Testis (tissue), 2 donors: ENCODE measurements at regions not wholly inside any gene's neighbourhood (a gene's known extent, or its start where the extent isn't known, plus 50 kb on each side); places are given as distances from the start of the nearest gene placed in this dataset.

Experiments
- DNase-seq: peaks from one replicate; pipeline ENCODE4 v3.0.0-alpha.2; 2019
- H3K27ac ChIP-seq, 2 donors: fragments of 200-600 bp; sonication (generic); one replicate each; pipeline ENCODE4 v1.5.1; 2019
- H3K27me3 ChIP-seq: fragments of 200-600 bp; sonication (generic); one replicate; pipeline ENCODE4 v1.5.1; 2019
- H3K36me3 ChIP-seq: fragments of 200-600 bp; sonication (generic); one replicate; pipeline ENCODE4 v1.5.1; 2017; ENCODE audit warnings: low read depth; ENCODE audit errors: missing control alignments
- H3K4me1 ChIP-seq: fragments of 200-600 bp; sonication (generic); one replicate; pipeline ENCODE4 v1.5.1; 2019
- H3K4me3 ChIP-seq, 2 donors: fragments of 200-600 bp; sonication (generic); one replicate each; pipeline ENCODE4 v1.5.1; 2017 to 2019
- H3K9me3 ChIP-seq: fragments of 200-600 bp; sonication (generic); one replicate; pipeline ENCODE4 v1.5.1; 2017
- POLR2A ChIP-seq: fragments of 450-650 bp; IDR thresholded peaks from one replicate; pipeline ENCODE4 v1.6.1; 2017; ENCODE audit warnings: antibody characterized with exemption, mild to moderate bottlenecking, moderate library complexity
- WGBS, 2 donors: methylation state at CpG; one replicate each; pipeline ENCODE4 v1.1.5; 2018; 5-methylcytosine and 5-hydroxymethylcytosine counted together
- intact Hi-C: fragments of 100-400 bp; cut with DNase I; formaldehyde crosslinking; loops from one replicate; pipeline ENCODE4 v1.15.1; 2023; ENCODE audit warnings: low total_unique reads
- TF ChIP-seq, protein P1 (sequence below), 3 experiments: fragments of 450-650 bp in 2 of 3; fragments of 200-600 bp in 1 of 3; sonication (generic) in 1 of 3; IDR thresholded peaks; one replicate each; pipeline ENCODE4 v1.5.1; 2016 to 2019; ENCODE audit warnings: antibody characterized with exemption in 3 of 3, mild to moderate bottlenecking in 2 of 3, moderate library complexity in 1 of 3

DNA sequence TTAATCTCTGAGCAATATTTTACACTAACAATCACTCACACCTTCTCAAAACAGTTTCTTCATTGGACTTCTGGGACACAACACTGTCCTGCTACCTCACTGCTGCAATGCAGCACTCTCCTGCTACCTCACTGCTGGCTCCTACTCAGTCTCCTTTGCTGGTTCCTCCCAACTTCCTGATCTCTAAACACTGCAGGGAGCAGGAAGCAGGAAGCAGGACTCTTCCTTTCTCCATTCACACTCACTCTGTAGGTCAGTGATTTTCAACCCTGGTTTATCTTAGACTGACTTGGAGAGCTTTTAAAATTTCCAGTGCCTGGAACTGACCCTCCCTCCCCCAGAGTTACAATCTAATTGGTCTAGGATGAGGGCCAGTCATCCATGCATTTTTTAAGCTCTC lies 243.4 kb upstream of the RBBP8 start:
- Histone ChIP-seq H3K27ac (no peak overlapping the region), H3K9me3 (no peaks in the 10 kb centered on the region), H3K36me3 (no peaks in the 10 kb centered on the region), H3K4me1 (no peaks in the 10 kb centered on the region), H3K4me3 (no peak overlapping the region), H3K27me3 (no peaks in the 10 kb centered on the region)
- intact Hi-C loops, result no loop called here
- TF ChIP-seq POLR2A, result no peak
- TF ChIP-seq, protein P1, sequence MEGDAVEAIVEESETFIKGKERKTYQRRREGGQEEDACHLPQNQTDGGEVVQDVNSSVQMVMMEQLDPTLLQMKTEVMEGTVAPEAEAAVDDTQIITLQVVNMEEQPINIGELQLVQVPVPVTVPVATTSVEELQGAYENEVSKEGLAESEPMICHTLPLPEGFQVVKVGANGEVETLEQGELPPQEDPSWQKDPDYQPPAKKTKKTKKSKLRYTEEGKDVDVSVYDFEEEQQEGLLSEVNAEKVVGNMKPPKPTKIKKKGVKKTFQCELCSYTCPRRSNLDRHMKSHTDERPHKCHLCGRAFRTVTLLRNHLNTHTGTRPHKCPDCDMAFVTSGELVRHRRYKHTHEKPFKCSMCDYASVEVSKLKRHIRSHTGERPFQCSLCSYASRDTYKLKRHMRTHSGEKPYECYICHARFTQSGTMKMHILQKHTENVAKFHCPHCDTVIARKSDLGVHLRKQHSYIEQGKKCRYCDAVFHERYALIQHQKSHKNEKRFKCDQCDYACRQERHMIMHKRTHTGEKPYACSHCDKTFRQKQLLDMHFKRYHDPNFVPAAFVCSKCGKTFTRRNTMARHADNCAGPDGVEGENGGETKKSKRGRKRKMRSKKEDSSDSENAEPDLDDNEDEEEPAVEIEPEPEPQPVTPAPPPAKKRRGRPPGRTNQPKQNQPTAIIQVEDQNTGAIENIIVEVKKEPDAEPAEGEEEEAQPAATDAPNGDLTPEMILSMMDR (IDR thresholded peaks at IDR 0.05), result no peak
- no peak for DNase-seq

GRCh38 chr18:22690556-22690955 lies 242.6 kb upstream of the RBBP8 start:
- H3K27me3 ChIP-seq, result no peaks in the 10 kb centered on the region
- H3K36me3 ChIP-seq, result no peaks in the 10 kb centered on the region
- 92 to 94% methylated on average over 1 of the region's 1 CpG for WGBS, 2 donors
- TF ChIP-seq, protein P1 (IDR thresholded peaks at IDR 0.05), result no peak
- no peak for TF ChIP-seq POLR2A
- no peaks in the 10 kb centered on the region for H3K4me1 ChIP-seq
- H3K27ac ChIP-seq, result no peak overlapping the region
- H3K4me3 ChIP-seq, result no peak overlapping the region
- no peak for DNase-seq
- intact Hi-C loops, result no loop called here
- H3K9me3 ChIP-seq, result no peaks in the 10 kb centered on the region

DNA sequence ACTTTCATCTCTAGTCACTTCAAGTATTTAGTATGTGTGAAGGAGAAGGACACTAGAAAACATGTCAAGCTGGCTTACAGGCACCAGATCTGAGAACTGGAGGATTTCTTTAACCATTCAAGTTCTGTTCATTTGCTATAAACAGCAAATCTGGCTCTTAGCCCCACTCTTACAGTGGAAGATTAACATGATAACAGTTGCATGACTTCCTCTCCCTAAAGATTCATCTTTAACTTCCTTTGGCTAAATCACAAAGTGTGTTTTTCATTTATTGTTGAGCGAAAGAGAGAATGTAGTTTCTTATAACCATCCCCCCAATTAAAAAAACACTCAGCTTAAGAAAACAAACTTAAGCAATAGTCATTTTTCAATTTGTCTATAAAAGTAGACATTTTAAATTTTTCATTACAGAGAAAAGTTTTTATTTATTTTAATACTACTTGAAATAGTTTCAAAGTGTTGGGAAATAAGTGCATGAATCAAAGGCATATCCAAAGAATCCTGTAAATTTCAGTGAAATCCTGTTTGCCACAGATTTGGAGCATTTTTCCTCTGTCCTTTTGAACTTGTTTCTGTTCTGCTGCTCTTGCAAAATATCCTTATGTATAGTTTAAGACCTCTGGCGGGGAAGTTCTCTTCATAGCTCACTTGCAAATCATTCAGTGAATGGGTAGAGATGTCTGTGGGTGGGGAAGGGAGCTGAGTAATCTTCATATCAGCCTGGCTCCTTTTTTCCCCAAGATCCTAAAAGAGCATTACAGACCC lies 241.0 kb upstream of the RBBP8 start:
- Histone ChIP-seq H3K4me3 (no peak overlapping the region), H3K27ac (no peak overlapping the region), H3K9me3 (no peaks in the 10 kb centered on the region), H3K36me3 (no peaks in the 10 kb centered on the region), H3K27me3 (no peaks in the 10 kb centered on the region), H3K4me1 (no peaks in the 10 kb centered on the region)
- TF ChIP-seq POLR2A, result no peak
- TF ChIP-seq, protein P1 (IDR thresholded peaks at IDR 0.05), result no peak
- DNase-seq, result no peak
- intact Hi-C loops, result no loop called here
- 90 to 93% methylated on average over 2 of the region's 2 CpGs for WGBS, 2 donors

DNA sequence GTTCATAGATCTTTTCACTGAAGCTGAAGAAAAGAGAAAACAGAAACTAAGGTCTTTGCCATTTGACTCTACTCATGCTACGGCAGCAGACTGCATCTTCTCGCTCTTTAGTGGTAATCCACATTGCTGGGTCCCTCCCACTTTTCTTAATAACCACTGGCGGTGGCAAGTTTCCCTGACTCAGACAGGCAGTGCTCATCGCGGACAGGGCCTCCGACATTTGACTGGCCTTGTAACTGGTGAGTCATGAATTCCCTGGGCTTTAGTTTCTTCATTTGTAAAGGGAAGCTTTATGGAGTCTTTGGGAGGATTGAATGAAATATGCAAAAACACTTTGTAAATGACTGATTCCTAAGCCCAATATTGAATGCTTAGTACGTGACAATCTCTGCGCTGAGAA lies 238.2 kb upstream of the RBBP8 start:
- TF ChIP-seq, protein P1 (IDR thresholded peaks at IDR 0.05), result no peak
- no peak for TF ChIP-seq POLR2A
- no peaks in the 10 kb centered on the region for H3K9me3 ChIP-seq
- no peaks in the 10 kb centered on the region for H3K36me3 ChIP-seq
- no peak for DNase-seq
- H3K27me3 ChIP-seq, result no peaks in the 10 kb centered on the region
- no peak overlapping the region for H3K4me3 ChIP-seq
- no peak overlapping the region for H3K27ac ChIP-seq
- intact Hi-C loops, result no loop called here
- H3K4me1 ChIP-seq, result no peaks in the 10 kb centered on the region
- 72 to 75% methylated on average over 8 of the region's 8 CpGs for WGBS, 2 donors

DNA sequence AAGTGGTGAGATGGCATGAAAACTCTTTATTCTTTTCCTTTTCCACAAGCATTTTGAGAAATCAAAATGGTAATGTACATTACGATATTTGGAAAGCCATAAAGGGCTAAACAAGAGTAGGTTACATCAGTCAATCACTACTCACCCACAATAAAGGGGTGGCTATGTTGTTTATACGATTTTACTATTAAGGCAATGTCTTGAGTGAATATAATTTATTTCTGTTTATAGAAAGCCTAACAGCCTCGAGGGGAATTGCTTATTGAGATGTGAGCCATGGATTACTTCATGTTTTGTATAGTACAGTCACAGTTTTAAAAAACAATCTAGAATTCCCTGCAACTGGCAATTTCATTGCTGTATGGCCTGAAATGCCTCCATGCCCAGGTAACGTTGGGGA lies 237.5 kb upstream of the RBBP8 start:
- H3K27me3 ChIP-seq, result no peaks in the 10 kb centered on the region
- TF ChIP-seq POLR2A, result no peak
- TF ChIP-seq, protein P1 (IDR thresholded peaks at IDR 0.05), result no peak
- DNase-seq, result no peak
- H3K36me3 ChIP-seq, result no peaks in the 10 kb centered on the region
- intact Hi-C loops, result no loop called here
- no peaks in the 10 kb centered on the region for H3K9me3 ChIP-seq
- no peaks in the 10 kb centered on the region for H3K4me1 ChIP-seq
- H3K27ac ChIP-seq, result no peak overlapping the region
- no peak overlapping the region for H3K4me3 ChIP-seq
- 74 to 79% methylated on average over 4 of the region's 4 CpGs for WGBS, 2 donors
